GM12874 (cell line): ENCODE measurements at regions not wholly inside any gene's neighbourhood (a gene's known extent, or its start where the extent isn't known, plus 50 kb on each side); places are given as distances from the start of the nearest gene placed in this dataset.

Experiments used
- CTCF ChIP-seq: IDR thresholded peaks from 2 replicates; pipeline ENCODE4 v1.5.1; 2011; ENCODE audit warnings: low read depth, mild to moderate bottlenecking, control low read depth, low read length, moderate library complexity; ENCODE audit not compliant: insufficient read depth

- no peak for TF ChIP-seq CTCF
Measured at GRCh38 chr5:87729781-87730180, 317.1 kb upstream of the CCNH start.

- TF ChIP-seq CTCF = no peak
Measured at GRCh38 chr5:87722286-87722685, 309.6 kb upstream of the CCNH start.

GRCh38 chr5:87717761-87718160, 305.0 kb upstream of the CCNH start:
- no peak for TF ChIP-seq CTCF

- no peak for TF ChIP-seq CTCF
Measured at GRCh38 chr5:87705876-87706275, 293.1 kb upstream of the CCNH start.

GRCh38 chr5:87686975-87687374, 274.2 kb upstream of the CCNH start:
- no peak for TF ChIP-seq CTCF

GRCh38 chr5:87686018-87686417, 273.3 kb upstream of the CCNH start:
- TF ChIP-seq CTCF = no peak

GRCh38 chr5:87674235-87674634, 261.5 kb upstream of the CCNH start:
- TF ChIP-seq CTCF = no peak

GRCh38 chr5:87671146-87671545, 258.4 kb upstream of the CCNH start:
- TF ChIP-seq CTCF = no peak
